Breast epithelium (tissue), 3 donors: ENCODE measurements at regions not wholly inside any gene's neighbourhood (a gene's known extent, or its start where the extent isn't known, plus 50 kb on each side); places are given as distances from the start of the nearest gene placed in this dataset.

Source experiments
- CTCF ChIP-seq, 3 donors: fragments of 450-650 bp; IDR thresholded peaks; one replicate each; pipeline ENCODE4 v1.5.1; 2016 to 2017; ENCODE audit warnings: antibody characterized with exemption in 3 of 3, mild to moderate bottlenecking in 3 of 3, moderate library complexity in 3 of 3
- POLR2AphosphoS5 ChIP-seq, 3 donors: sonication (generic); formaldehyde crosslinking; IDR thresholded peaks; one replicate each; pipeline ENCODE4 v1.6.1; 2017; ENCODE audit warnings: antibody characterized with exemption in 3 of 3

- no peak for TF ChIP-seq CTCF (IDR thresholded peaks at IDR 0.05)
- no peak for TF ChIP-seq POLR2AphosphoS5 (IDR thresholded peaks at IDR 0.05)
Observed at GRCh38 chr12:123075087-123075645, 75.7 kb downstream of the PITPNM2 start.
